ENCODE measurements at regions not wholly inside any gene's neighbourhood (a gene's known extent, or its start where the extent isn't known, plus 50 kb on each side); places are given as distances from the start of the nearest gene placed in this dataset.
"Not testable (repeated sequence)": the region's sequence is repeated elsewhere in the genome, so short reads cannot be mapped to it uniquely, and the experiment has no call there.

GRCh38 chr15:21079544-21079943 is 213.4 kb upstream of the POTEB2 start:
- not testable (repeated sequence) for TF ChIP-seq CTCF, POLR2A (IDR thresholded peaks at IDR 0.05)
